GM23338 (cell line): ENCODE measurements at regions not wholly inside any gene's neighbourhood (a gene's known extent, or its start where the extent isn't known, plus 50 kb on each side); places are given as distances from the start of the nearest gene placed in this dataset.

Experiments
- ATAC-seq: fragments of 200-7000 bp; cut with Tn5 transposase; 3 replicates; pipeline ENCODE4 v1.9.1; 2020
- DNase-seq: peaks from one replicate; pipeline ENCODE4 v3.0.0-alpha.2; 2015; ENCODE audit warnings: low spot score
- H2AFZ ChIP-seq: fragments of 200-600 bp; sonication (generic); 2 replicates; pipeline ENCODE4 v1.8.0; 2016; ENCODE audit warnings: antibody characterized with exemption, mild to moderate bottlenecking, moderate library complexity
- H3F3A ChIP-seq: fragments of 200-600 bp; sonication (generic); replicated peaks from 2 replicates; pipeline ENCODE4 v1.8.0; 2017; ENCODE audit warnings: antibody characterized with exemption, mixed run types, low read depth
- H3K27ac ChIP-seq: fragments of 200-600 bp; sonication (generic); 2 replicates; pipeline ENCODE4 v1.6.1; 2016; ENCODE audit warnings: low read depth
- H3K27me3 ChIP-seq: fragments of 200-600 bp; sonication (generic); 2 replicates; pipeline ENCODE4 v1.8.0; 2016; ENCODE audit warnings: mild to moderate bottlenecking, mixed run types, moderate library complexity; ENCODE audit not compliant: insufficient read depth
- H3K36me3 ChIP-seq: fragments of 200-600 bp; sonication (generic); 2 replicates; pipeline ENCODE4 v1.8.0; 2016; ENCODE audit warnings: mild to moderate bottlenecking; ENCODE audit not compliant: insufficient read depth
- H3K4me1 ChIP-seq: fragments of 200-600 bp; sonication (generic); 2 replicates; pipeline ENCODE4 v1.8.0; 2016; ENCODE audit warnings: mild to moderate bottlenecking, moderate library complexity; ENCODE audit not compliant: insufficient read depth
- H3K4me2 ChIP-seq: fragments of 200-600 bp; sonication (generic); 2 replicates; pipeline ENCODE4 v1.7.1; 2017; ENCODE audit warnings: mixed run types
- H3K4me3 ChIP-seq: fragments of 200-600 bp; sonication (generic); 2 replicates; pipeline ENCODE4 v1.6.1; 2016; ENCODE audit warnings: mixed run types
- H3K79me2 ChIP-seq: fragments of 200-600 bp; sonication (generic); replicated peaks from 2 replicates; pipeline ENCODE4 v1.8.0; 2017; ENCODE audit warnings: mild to moderate bottlenecking; ENCODE audit not compliant: insufficient read depth
- H3K9me2 ChIP-seq: fragments of 200-600 bp; sonication (generic); 2 replicates; pipeline ENCODE4 v1.8.0; 2017; ENCODE audit not compliant: insufficient read depth
- H4K20me1 ChIP-seq: fragments of 200-600 bp; sonication (generic); replicated peaks from 2 replicates; pipeline ENCODE4 v1.8.0; 2017; ENCODE audit warnings: mild to moderate bottlenecking; ENCODE audit not compliant: insufficient read depth
- H3K27ac Mint-ChIP-seq: 2 replicates; pipeline ENCODE4 v1.8.0; 2020; ENCODE audit warnings: inconsistent platforms, mild to moderate bottlenecking, moderate library complexity, mixed read lengths
- H3K27me3 Mint-ChIP-seq: 3 replicates; pipeline ENCODE4 v1.8.0; 2022; ENCODE audit warnings: low read depth, mild to moderate bottlenecking, moderate library complexity, mixed read lengths, inconsistent platforms; ENCODE audit not compliant: insufficient read depth, poor library complexity
- H3K36me3 Mint-ChIP-seq: 3 replicates; pipeline ENCODE4 v1.8.0; 2021; ENCODE audit warnings: low read depth, mild to moderate bottlenecking, inconsistent platforms, moderate library complexity, mixed read lengths
- H3K4me1 Mint-ChIP-seq: 3 replicates; pipeline ENCODE4 v1.8.0; 2020; ENCODE audit warnings: mild to moderate bottlenecking, inconsistent platforms, mixed read lengths
- H3K4me3 Mint-ChIP-seq: 3 replicates; pipeline ENCODE4 v1.8.0; 2021; ENCODE audit warnings: moderate library complexity, mild to moderate bottlenecking, inconsistent platforms, mixed read lengths
- H3K9me3 Mint-ChIP-seq: 3 replicates; pipeline ENCODE4 v1.8.0; 2020; ENCODE audit warnings: moderate library complexity, mild to moderate bottlenecking, inconsistent platforms, mixed read lengths
- ETS1 ChIP-seq: IDR thresholded peaks from 2 replicates; pipeline ENCODE4 v1.6.1; 2016; ENCODE audit warnings: antibody characterized with exemption
- EZH2 ChIP-seq: fragments of 200-600 bp; sonication (generic); IDR thresholded peaks from one replicate; pipeline ENCODE4 v1.8.0; 2017; ENCODE audit warnings: antibody characterized with exemption, mild to moderate bottlenecking, low read depth; ENCODE audit not compliant: unreplicated experiment
- EZH2phosphoT487 ChIP-seq: fragments of 200-600 bp; sonication (generic); IDR thresholded peaks from one replicate; pipeline ENCODE4 v1.8.1; 2018; ENCODE audit warnings: antibody characterized with exemption; ENCODE audit not compliant: unreplicated experiment
- NANOG ChIP-seq: IDR thresholded peaks from 2 replicates; pipeline ENCODE4 v1.6.1; 2016; ENCODE audit warnings: antibody characterized with exemption, borderline replicate concordance
- POLR2AphosphoS5 ChIP-seq: IDR thresholded peaks from 2 replicates; pipeline ENCODE4 v1.6.1; 2016; ENCODE audit warnings: antibody characterized with exemption, low read depth
- ZNF331 ChIP-seq: fragments of 250-450 bp; sonication (Bioruptor Pico); IDR thresholded peaks from 2 replicates; pipeline ENCODE4 v1.5.0; 2020; ENCODE audit warnings: low read depth, mild to moderate bottlenecking, moderate library complexity
- ZNF462 ChIP-seq: fragments of 250-450 bp; sonication (Bioruptor Pico); IDR thresholded peaks from 2 replicates; pipeline ENCODE4 v1.5.0; 2020; ENCODE audit warnings: mild to moderate bottlenecking, moderate library complexity
- TF ChIP-seq, protein P1 (sequence below): IDR thresholded peaks from one replicate; pipeline ENCODE4 v1.6.1; 2018; ENCODE audit warnings: antibody characterized with exemption; ENCODE audit not compliant: unreplicated experiment

DNA sequence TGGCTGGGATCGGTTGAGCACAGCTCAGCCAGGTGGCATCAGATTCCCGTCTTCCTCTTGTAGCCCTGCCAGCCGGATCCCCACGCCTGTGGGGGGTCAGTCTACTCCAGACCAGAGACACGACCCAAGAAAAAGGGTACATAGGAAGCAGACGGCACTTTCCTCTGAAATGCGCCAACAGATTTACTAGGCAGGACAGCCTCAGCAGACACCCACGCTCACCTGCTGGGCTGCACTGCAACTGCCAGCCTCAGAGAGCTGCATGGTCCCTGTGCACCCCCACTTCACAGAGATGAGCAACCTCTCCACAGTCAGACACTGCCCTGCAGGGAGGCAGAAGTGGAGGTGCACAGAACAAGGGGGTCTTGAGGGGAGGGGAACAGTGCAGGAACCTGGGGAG, 75.7 kb upstream of the OTOS start:
- Histone ChIP-seq H3K79me2 (no peaks in the 10 kb centered on the region), H3K4me2 (no peak overlapping the region), H2AFZ (no peak overlapping the region), H3K27me3 (no peaks in the 10 kb centered on the region), H3K9me2 (no peaks in the 10 kb centered on the region), H3K4me1 (no peaks in the 10 kb centered on the region), H4K20me1 (no peaks in the 10 kb centered on the region), H3K36me3 (no peaks in the 10 kb centered on the region), H3F3A (no peaks in the 10 kb centered on the region), H3K4me3 (no peak overlapping the region), H3K27ac (no peak overlapping the region)
- no peak overlapping the region for H3K4me3 Mint-ChIP-seq
- peaks cover 3% of the 10 kb centered on the region; the same call in 1 of the 3 replicates for H3K4me1 Mint-ChIP-seq
- TF ChIP-seq ZNF462 (CRISPR knock-in tag) (no peak), POLR2AphosphoS5 (no peak), NANOG (no peak), EZH2 (no peak), ETS1 (no peak), EZH2phosphoT487 (no peak), ZNF331 (CRISPR knock-in tag) (no peak)
- TF ChIP-seq, protein P1, sequence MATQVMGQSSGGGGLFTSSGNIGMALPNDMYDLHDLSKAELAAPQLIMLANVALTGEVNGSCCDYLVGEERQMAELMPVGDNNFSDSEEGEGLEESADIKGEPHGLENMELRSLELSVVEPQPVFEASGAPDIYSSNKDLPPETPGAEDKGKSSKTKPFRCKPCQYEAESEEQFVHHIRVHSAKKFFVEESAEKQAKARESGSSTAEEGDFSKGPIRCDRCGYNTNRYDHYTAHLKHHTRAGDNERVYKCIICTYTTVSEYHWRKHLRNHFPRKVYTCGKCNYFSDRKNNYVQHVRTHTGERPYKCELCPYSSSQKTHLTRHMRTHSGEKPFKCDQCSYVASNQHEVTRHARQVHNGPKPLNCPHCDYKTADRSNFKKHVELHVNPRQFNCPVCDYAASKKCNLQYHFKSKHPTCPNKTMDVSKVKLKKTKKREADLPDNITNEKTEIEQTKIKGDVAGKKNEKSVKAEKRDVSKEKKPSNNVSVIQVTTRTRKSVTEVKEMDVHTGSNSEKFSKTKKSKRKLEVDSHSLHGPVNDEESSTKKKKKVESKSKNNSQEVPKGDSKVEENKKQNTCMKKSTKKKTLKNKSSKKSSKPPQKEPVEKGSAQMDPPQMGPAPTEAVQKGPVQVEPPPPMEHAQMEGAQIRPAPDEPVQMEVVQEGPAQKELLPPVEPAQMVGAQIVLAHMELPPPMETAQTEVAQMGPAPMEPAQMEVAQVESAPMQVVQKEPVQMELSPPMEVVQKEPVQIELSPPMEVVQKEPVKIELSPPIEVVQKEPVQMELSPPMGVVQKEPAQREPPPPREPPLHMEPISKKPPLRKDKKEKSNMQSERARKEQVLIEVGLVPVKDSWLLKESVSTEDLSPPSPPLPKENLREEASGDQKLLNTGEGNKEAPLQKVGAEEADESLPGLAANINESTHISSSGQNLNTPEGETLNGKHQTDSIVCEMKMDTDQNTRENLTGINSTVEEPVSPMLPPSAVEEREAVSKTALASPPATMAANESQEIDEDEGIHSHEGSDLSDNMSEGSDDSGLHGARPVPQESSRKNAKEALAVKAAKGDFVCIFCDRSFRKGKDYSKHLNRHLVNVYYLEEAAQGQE: no peak
- no peaks in the 10 kb centered on the region for H3K36me3 Mint-ChIP-seq
- ATAC-seq: no peak
- no peak for DNase-seq
- H3K27ac Mint-ChIP-seq: no peak overlapping the region
- H3K9me3 Mint-ChIP-seq: no peaks in the 10 kb centered on the region
- H3K27me3 Mint-ChIP-seq: peaks cover 11% of the 10 kb centered on the region
